Kidney epithelial cell (primary cell): ENCODE measurements at regions not wholly inside any gene's neighbourhood (a gene's known extent, or its start where the extent isn't known, plus 50 kb on each side); places are given as distances from the start of the nearest gene placed in this dataset.

Experiments
- DNase-seq: peaks from one replicate; pipeline ENCODE4 v3.0.0-alpha.2; 2010; ENCODE audit warnings: low read depth
- H3K27me3 ChIP-seq: 2 replicates; pipeline ENCODE4 v1.6.0; 2011; ENCODE audit warnings: low read length; ENCODE audit not compliant: control insufficient read depth, insufficient read depth
- H3K36me3 ChIP-seq: 2 replicates; pipeline ENCODE4 v1.5.1; 2011; ENCODE audit warnings: low read length; ENCODE audit not compliant: control insufficient read depth, insufficient read depth
- H3K4me3 ChIP-seq: 2 replicates; pipeline ENCODE4 v1.5.1; 2011; ENCODE audit warnings: low read depth, mild to moderate bottlenecking, control low read depth, low read length
- TF ChIP-seq, protein P1 (sequence below): IDR thresholded peaks from 2 replicates; pipeline ENCODE4 v1.5.1; 2011; ENCODE audit warnings: mild to moderate bottlenecking, moderate library complexity, low read length, control low read depth, inconsistent platforms; ENCODE audit not compliant: insufficient read depth, poor library complexity, severe bottlenecking

DNA sequence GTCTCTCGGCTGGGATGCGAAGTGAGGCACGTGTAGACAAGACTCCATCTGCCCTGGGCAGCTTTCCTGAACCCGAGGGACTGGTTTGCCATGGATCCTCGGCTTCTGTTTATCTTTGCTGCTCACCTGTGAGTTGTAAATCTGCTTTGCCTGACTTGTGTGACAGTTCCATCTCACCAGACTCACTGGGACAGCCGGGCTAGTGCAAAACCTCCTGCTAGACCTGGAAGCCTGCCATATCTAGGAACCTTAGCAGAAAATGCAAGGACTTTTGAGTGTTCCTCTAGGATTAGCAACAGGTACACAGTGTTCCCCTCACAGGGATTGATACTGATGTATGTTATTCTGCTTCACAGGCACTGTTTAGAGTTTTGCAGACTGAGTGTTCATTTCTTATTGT lies 218.6 kb downstream of the URB2 start:
- Histone ChIP-seq H3K36me3 (no peaks in the 10 kb centered on the region), H3K27me3 (no peaks in the 10 kb centered on the region), H3K4me3 (no peak overlapping the region)
- TF ChIP-seq, protein P1, sequence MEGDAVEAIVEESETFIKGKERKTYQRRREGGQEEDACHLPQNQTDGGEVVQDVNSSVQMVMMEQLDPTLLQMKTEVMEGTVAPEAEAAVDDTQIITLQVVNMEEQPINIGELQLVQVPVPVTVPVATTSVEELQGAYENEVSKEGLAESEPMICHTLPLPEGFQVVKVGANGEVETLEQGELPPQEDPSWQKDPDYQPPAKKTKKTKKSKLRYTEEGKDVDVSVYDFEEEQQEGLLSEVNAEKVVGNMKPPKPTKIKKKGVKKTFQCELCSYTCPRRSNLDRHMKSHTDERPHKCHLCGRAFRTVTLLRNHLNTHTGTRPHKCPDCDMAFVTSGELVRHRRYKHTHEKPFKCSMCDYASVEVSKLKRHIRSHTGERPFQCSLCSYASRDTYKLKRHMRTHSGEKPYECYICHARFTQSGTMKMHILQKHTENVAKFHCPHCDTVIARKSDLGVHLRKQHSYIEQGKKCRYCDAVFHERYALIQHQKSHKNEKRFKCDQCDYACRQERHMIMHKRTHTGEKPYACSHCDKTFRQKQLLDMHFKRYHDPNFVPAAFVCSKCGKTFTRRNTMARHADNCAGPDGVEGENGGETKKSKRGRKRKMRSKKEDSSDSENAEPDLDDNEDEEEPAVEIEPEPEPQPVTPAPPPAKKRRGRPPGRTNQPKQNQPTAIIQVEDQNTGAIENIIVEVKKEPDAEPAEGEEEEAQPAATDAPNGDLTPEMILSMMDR: no peak
- no peak for DNase-seq

DNA sequence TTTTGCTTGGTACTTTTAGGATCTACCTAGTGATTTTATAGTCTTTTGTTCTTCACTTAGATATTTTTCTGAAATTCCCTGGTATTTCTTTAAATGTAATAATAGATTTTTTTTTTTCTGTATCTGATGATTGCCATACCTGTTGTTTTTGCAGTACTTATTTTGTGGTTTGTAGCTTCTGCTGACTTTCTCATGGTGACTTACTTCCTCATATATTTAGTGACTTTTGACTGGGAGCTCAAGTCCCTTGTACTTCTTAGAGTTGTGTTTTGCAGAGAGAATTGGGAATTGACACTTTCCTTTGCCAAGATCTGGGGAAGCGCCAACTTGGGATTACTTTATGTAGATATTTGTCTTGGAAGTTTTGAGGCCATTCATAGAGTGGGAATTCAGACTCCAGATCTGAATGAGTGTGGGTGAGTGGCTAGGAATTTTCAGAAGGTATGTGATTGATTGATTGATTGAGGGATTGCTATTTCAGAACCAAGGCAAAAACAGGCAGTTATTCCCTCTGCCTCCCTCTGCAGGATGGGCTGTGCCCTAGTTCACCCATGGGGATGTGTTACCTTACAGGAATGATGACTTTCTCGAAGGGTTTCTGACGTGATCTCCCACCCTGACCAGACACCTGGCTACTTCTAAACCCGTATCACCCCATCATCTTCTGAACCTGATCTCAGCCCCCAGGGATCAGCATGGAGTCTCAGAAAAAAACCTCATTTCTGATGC lies 219.5 kb downstream of the URB2 start:
- Histone ChIP-seq H3K4me3 (no peak overlapping the region), H3K27me3 (no peaks in the 10 kb centered on the region), H3K36me3 (no peaks in the 10 kb centered on the region)
- DNase-seq: no peak
- TF ChIP-seq, protein P1: no peak

DNA sequence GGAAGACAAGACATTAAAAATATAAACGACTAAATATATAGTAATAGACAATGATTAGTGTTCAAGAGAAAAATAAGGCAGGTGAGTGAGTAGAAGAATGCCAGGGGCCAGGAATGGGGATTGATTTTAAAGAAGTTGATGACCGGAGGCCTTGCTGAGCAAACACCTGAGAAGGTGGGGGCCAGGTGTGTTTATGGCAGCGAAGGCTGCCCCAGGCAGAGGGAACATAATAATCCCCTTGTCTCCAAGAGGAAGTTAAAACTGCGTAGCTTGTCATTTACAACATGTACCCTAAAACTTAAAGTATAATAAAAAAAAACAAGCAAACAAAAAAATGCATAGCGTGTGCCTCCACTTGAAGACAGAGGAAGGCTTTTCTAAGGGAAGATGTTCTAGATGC lies 220.3 kb downstream of the URB2 start:
- DNase-seq: no peak
- Histone ChIP-seq H3K36me3 (no peaks in the 10 kb centered on the region), H3K27me3 (peaks cover 3% of the 10 kb centered on the region), H3K4me3 (no peak overlapping the region)
- TF ChIP-seq, protein P1: no peak

DNA sequence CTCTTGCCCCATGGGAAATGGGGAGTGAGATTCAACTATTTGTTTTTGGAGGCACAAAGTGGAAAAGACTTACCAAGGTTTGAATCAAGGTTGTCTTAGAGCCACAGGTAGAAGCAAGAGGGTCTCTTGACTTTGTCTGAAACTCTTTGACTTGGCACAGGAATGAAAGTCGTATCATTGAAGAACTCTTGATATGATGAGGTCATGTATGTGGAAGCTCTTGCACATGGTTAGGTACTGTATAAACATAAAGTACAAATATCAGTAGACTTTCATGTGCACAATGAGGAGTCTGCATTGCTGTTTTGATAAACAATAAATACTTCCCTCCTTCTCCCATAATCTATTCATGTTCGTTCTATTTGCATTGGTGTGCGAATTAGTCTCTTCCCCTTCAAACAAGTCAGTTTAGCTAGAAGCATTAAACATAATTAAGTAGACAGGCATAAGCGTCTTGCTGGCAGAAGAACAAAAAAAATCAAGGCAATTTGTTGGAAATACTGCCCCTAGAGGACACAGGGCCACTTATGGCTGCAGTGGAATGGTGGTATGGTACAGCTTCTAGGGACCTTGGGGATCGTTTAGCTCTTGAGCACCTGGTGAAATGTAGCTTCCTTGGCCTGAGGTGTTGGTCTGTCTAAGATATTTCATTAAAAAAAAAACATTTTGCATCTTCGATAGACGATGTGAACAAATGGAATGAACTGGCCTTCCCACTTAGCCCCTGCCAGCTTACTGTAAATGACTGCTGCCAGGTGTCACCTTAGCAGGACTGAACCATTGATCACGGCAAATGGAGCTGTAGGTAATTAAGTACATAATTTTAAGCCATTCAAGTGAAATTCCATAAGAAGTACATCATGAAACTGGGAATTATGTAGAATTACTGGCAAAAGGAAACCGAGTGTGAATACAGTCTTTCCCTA lies 218.0 kb upstream of the GALNT2 start:
- no peak overlapping the region for H3K4me3 ChIP-seq
- no peak for DNase-seq
- TF ChIP-seq, protein P1: peak; percentile 50
- H3K36me3 ChIP-seq: no peaks in the 10 kb centered on the region
- peaks cover 3% of the 10 kb centered on the region for H3K27me3 ChIP-seq

- TF ChIP-seq, protein P1: no peak
- Histone ChIP-seq H3K36me3 (no peaks in the 10 kb centered on the region), H3K4me3 (no peak overlapping the region), H3K27me3 (peaks cover 3% of the 10 kb centered on the region)
- no peak for DNase-seq
Measured at GRCh38 chr1:229851511-229851910, 215.5 kb upstream of the GALNT2 start.

DNA sequence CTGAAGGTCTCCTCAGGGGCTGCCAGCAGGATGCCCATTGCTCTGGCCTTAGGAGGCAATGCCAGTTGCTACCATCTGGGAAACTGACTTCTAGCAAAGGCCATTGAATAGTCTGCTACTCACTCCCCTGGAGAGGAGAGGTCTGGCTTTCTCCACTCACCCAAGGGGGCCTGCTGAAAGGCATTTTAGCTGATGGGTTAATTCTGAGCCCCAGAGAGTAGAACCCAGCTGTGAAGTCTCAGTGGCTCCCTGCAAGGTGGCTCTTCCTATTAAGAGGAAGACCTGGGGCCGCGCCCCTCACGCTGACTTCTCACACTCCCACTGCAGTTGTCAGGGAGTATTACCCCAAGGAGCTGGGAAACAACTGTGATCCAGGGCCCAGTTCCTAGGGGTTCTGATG lies 213.3 kb upstream of the GALNT2 start:
- Histone ChIP-seq H3K27me3 (peaks cover 3% of the 10 kb centered on the region), H3K36me3 (no peaks in the 10 kb centered on the region), H3K4me3 (no peak overlapping the region)
- TF ChIP-seq, protein P1: no peak
- DNase-seq: no peak
